Right lobe of liver (tissue), 4 donors: ENCODE measurements at regions not wholly inside any gene's neighbourhood (a gene's known extent, or its start where the extent isn't known, plus 50 kb on each side); places are given as distances from the start of the nearest gene placed in this dataset.

ENCODE experiments used
- POLR2A ChIP-seq: fragments of 450-650 bp; IDR thresholded peaks from one replicate; pipeline ENCODE4 v1.6.1; 2017; ENCODE audit warnings: antibody characterized with exemption, mild to moderate bottlenecking
- TF ChIP-seq, protein P1 (sequence below), 4 donors: fragments of 200-600 bp in 3 of 4; fragments of 450-650 bp in 1 of 4; IDR thresholded peaks; one replicate each; pipeline versions ENCODE4 v1.5.1 to v1.8.0; 2016 to 2022; ENCODE audit warnings: antibody characterized with exemption in 4 of 4, mild to moderate bottlenecking in 2 of 4
- donor health status: DM: no; HTN: no; CAD: no.
- donor health status: DM: no; HTN: no; CAD: no.
- donor health status: DM: no; HTN: yes; CAD: no.

DNA sequence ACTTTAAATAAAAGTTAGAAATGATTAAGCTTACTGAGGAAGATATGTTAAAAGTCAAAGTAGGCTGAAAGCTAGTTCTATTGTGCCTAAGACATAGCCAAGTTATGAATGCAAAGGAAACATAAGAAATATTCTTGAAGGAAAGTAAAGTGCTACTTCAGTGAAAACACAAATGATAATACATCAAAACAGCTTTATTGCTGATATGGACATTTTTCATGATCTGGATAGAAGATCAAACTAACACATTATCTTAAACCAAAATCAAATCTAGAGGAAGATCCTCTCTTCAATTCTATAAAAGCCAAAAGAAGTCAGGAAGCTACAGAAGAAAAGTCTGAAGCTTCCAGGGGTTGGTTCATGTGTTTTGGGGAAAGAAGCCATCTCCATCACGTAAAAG, 545.9 kb downstream of the COL11A1 start:
- TF ChIP-seq, protein P1, sequence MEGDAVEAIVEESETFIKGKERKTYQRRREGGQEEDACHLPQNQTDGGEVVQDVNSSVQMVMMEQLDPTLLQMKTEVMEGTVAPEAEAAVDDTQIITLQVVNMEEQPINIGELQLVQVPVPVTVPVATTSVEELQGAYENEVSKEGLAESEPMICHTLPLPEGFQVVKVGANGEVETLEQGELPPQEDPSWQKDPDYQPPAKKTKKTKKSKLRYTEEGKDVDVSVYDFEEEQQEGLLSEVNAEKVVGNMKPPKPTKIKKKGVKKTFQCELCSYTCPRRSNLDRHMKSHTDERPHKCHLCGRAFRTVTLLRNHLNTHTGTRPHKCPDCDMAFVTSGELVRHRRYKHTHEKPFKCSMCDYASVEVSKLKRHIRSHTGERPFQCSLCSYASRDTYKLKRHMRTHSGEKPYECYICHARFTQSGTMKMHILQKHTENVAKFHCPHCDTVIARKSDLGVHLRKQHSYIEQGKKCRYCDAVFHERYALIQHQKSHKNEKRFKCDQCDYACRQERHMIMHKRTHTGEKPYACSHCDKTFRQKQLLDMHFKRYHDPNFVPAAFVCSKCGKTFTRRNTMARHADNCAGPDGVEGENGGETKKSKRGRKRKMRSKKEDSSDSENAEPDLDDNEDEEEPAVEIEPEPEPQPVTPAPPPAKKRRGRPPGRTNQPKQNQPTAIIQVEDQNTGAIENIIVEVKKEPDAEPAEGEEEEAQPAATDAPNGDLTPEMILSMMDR (IDR thresholded peaks at IDR 0.05): no peak
- no peak for TF ChIP-seq POLR2A
